Gastrocnemius medialis (tissue), 4 donors: ENCODE measurements at regions not wholly inside any gene's neighbourhood (a gene's known extent, or its start where the extent isn't known, plus 50 kb on each side); places are given as distances from the start of the nearest gene placed in this dataset.

Source experiments
- ATAC-seq, 2 donors: fragments of 150-250 bp; one replicate each; pipeline ENCODE4 v1.9.1; 2016
- DNase-seq, 2 donors: peaks; one replicate each; pipeline ENCODE4 v3.0.0-alpha.2; 2019
- H3K27ac ChIP-seq, 4 donors: fragments of 200-600 bp; sonication (generic); 1 replicate in 1 of 4; 2 replicates in 3 of 4; pipeline ENCODE4 v1.5.1; 2016 to 2018; ENCODE audit warnings: mild to moderate bottlenecking in 2 of 4, moderate library complexity in 1 of 4
- H3K27me3 ChIP-seq, 3 donors: fragments of 200-600 bp; sonication (generic) in 2 of 3; 1 replicate in 1 of 3; 2 replicates in 2 of 3; pipeline versions ENCODE4 v1.5.1 to v1.6.0; 2016 to 2019; ENCODE audit warnings: mild to moderate bottlenecking in 1 of 3, moderate library complexity in 1 of 3
- H3K36me3 ChIP-seq, 2 donors: fragments of 200-600 bp; sonication (generic) in 1 of 2; one replicate each; pipeline ENCODE4 v1.5.1; 2017 to 2018
- H3K4me1 ChIP-seq, 2 donors: fragments of 200-600 bp; sonication (generic) in 1 of 2; one replicate each; pipeline ENCODE4 v1.5.1; 2016 to 2017; ENCODE audit warnings: mild to moderate bottlenecking in 2 of 2
- H3K4me3 ChIP-seq, 4 donors: fragments of 200-600 bp; sonication (generic) in 3 of 4; 1 replicate in 1 of 4; 2 replicates in 3 of 4; pipeline ENCODE4 v1.5.1; 2016 to 2019; ENCODE audit warnings: mild to moderate bottlenecking in 2 of 4
- H3K9me3 ChIP-seq, 3 donors: fragments of 200-600 bp; sonication (generic) in 2 of 3; 1 replicate in 1 of 3; 2 replicates in 2 of 3; pipeline ENCODE4 v1.5.1; 2016 to 2019
- POLR2A ChIP-seq, 2 donors: fragments of 450-650 bp; IDR thresholded peaks; one replicate each; pipeline ENCODE4 v1.6.1; 2017; ENCODE audit warnings: antibody characterized with exemption in 2 of 2, mild to moderate bottlenecking in 2 of 2, moderate library complexity in 2 of 2
- in situ Hi-C, 4 donors: fragments of 200-750 bp; cut with MboI; loops; one replicate each; pipeline versions ENCODE4 v1.15.0 to v1.8.0; 2017; ENCODE audit warnings: low sequenced_read_pairs in 4 of 4
- intact Hi-C: fragments of 100-400 bp; cut with DNase I; formaldehyde crosslinking; loops from one replicate; pipeline ENCODE4 v1.15.1; 2023; ENCODE audit warnings: low total_unique reads
- TF ChIP-seq, protein P1 (sequence below), 5 experiments: fragments of 450-650 bp in 3 of 5; fragments of 200-600 bp in 2 of 5; sonication (generic) in 2 of 5; IDR thresholded peaks in 4 of 5; conservative IDR thresholded peaks in 1 of 5; 1 replicate in 4 of 5; 2 replicates in 1 of 5; pipeline ENCODE4 v1.5.1; 2016 to 2019; ENCODE audit warnings: antibody characterized with exemption in 5 of 5, mild to moderate bottlenecking in 3 of 5, moderate library complexity in 3 of 5

GRCh38 chr5:31124651-31125305 is 68.7 kb upstream of the CDH6 start:
- in situ Hi-C loops, result no loop called here
- no peak for ATAC-seq
- no peak for TF ChIP-seq POLR2A (IDR thresholded peaks at IDR 0.05)
- TF ChIP-seq, protein P1, sequence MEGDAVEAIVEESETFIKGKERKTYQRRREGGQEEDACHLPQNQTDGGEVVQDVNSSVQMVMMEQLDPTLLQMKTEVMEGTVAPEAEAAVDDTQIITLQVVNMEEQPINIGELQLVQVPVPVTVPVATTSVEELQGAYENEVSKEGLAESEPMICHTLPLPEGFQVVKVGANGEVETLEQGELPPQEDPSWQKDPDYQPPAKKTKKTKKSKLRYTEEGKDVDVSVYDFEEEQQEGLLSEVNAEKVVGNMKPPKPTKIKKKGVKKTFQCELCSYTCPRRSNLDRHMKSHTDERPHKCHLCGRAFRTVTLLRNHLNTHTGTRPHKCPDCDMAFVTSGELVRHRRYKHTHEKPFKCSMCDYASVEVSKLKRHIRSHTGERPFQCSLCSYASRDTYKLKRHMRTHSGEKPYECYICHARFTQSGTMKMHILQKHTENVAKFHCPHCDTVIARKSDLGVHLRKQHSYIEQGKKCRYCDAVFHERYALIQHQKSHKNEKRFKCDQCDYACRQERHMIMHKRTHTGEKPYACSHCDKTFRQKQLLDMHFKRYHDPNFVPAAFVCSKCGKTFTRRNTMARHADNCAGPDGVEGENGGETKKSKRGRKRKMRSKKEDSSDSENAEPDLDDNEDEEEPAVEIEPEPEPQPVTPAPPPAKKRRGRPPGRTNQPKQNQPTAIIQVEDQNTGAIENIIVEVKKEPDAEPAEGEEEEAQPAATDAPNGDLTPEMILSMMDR (IDR thresholded peaks at IDR 0.05 in 4 of 5, conservative IDR thresholded peaks at IDR 0.05 in 1 of 5), result no peak
- H3K9me3 ChIP-seq, result no peaks in the 10 kb centered on the region
- H3K4me1 ChIP-seq, result no peaks in the 10 kb centered on the region
- H3K27ac ChIP-seq, result no peak overlapping the region
- no peaks in the 10 kb centered on the region for H3K27me3 ChIP-seq
- no peaks in the 10 kb centered on the region for H3K36me3 ChIP-seq
- no peak overlapping the region for H3K4me3 ChIP-seq
- intact Hi-C loops, result no loop called here
- DNase-seq, result no peak

DNA sequence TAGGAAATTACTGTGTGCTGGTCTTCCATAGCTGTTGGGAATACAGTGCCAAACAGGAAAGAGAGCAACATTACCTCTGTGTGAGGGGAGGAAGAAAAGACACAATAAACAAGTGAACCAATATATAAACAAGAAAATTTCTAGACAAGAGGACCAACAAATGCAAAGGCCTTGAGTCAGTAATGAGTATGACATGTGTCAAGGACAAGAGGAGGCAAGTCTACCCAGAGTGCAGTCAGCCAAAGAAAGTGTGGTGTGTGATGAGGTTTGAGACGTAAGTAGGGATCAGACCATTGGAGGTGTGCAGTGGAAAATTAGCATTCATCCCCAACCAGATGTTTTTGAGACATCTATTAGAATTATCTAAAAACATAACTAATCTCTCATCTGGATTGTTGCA is 69.5 kb upstream of the CDH6 start:
- intact Hi-C loops (no loop called here), in situ Hi-C loops (no loop called here)
- DNase-seq (no peak), ATAC-seq (no peak)
- Histone ChIP-seq H3K27me3 (no peaks in the 10 kb centered on the region), H3K27ac (no peak overlapping the region), H3K4me1 (no peaks in the 10 kb centered on the region), H3K36me3 (no peaks in the 10 kb centered on the region), H3K9me3 (no peaks in the 10 kb centered on the region), H3K4me3 (no peak overlapping the region)
- TF ChIP-seq, protein P1 (IDR thresholded peaks at IDR 0.05 in 4 of 5, conservative IDR thresholded peaks at IDR 0.05 in 1 of 5), result no peak
- TF ChIP-seq POLR2A (IDR thresholded peaks at IDR 0.05), result no peak

- in situ Hi-C loops, result no loop called here
- Histone ChIP-seq H3K36me3 (no peaks in the 10 kb centered on the region), H3K27ac (no peak overlapping the region), H3K9me3 (no peaks in the 10 kb centered on the region), H3K4me3 (no peak overlapping the region), H3K4me1 (no peaks in the 10 kb centered on the region), H3K27me3 (no peaks in the 10 kb centered on the region)
- intact Hi-C loops, result no loop called here
- DNase-seq (no peak), ATAC-seq (no peak)
- TF ChIP-seq, protein P1 (IDR thresholded peaks at IDR 0.05 in 4 of 5, conservative IDR thresholded peaks at IDR 0.05 in 1 of 5), result no peak
- TF ChIP-seq POLR2A (IDR thresholded peaks at IDR 0.05), result no peak
Observed at GRCh38 chr5:31122998-31123951, 70.2 kb upstream of the CDH6 start.

- H3K27me3 ChIP-seq, result no peaks in the 10 kb centered on the region
- no peaks in the 10 kb centered on the region for H3K9me3 ChIP-seq
- TF ChIP-seq POLR2A (IDR thresholded peaks at IDR 0.05), result no peak
- TF ChIP-seq, protein P1 (IDR thresholded peaks at IDR 0.05 in 4 of 5, conservative IDR thresholded peaks at IDR 0.05 in 1 of 5), result no peak
- in situ Hi-C loops, result no loop called here
- intact Hi-C loops, result no loop called here
- DNase-seq (no peak), ATAC-seq (no peak)
- no peaks in the 10 kb centered on the region for H3K36me3 ChIP-seq
- H3K4me1 ChIP-seq, result no peaks in the 10 kb centered on the region
- no peak overlapping the region for H3K27ac ChIP-seq
- H3K4me3 ChIP-seq, result no peak overlapping the region
Observed at GRCh38 chr5:31121224-31121623, 72.3 kb upstream of the CDH6 start.
